HG03108 (cell line): ENCODE measurements at regions not wholly inside any gene's neighbourhood (a gene's known extent, or its start where the extent isn't known, plus 50 kb on each side); places are given as distances from the start of the nearest gene placed in this dataset.

ENCODE experiments used
- ATAC-seq: cut with Tn5 transposase; IDR thresholded peaks from one replicate; pipeline ENCODE4 v1.9.1; 2021; ENCODE audit warnings: moderate library complexity; ENCODE audit not compliant: unreplicated experiment

GRCh38 chr17:12521416-12521815 lies 144.3 kb upstream of the MYOCD start:
- ATAC-seq, result no peak

- ATAC-seq, result no peak
Observed at GRCh38 chr17:12522336-12522735, 143.4 kb upstream of the MYOCD start.

- no peak for ATAC-seq
Observed at GRCh38 chr17:12522743-12523183, 142.9 kb upstream of the MYOCD start.

GRCh38 chr17:12523244-12523643 lies 142.4 kb upstream of the MYOCD start:
- ATAC-seq, result no peak

- ATAC-seq, result no peak
Observed at GRCh38 chr17:12528036-12528435, 137.7 kb upstream of the MYOCD start.

GRCh38 chr17:12530161-12530560 lies 135.5 kb upstream of the MYOCD start:
- ATAC-seq, result no peak

GRCh38 chr17:12536021-12536420 lies 129.7 kb upstream of the MYOCD start:
- ATAC-seq, result no peak

GRCh38 chr17:12536472-12536871 lies 129.2 kb upstream of the MYOCD start:
- ATAC-seq, result no peak

GRCh38 chr17:12537436-12537835 lies 128.3 kb upstream of the MYOCD start:
- no peak for ATAC-seq

GRCh38 chr17:12538003-12538402 lies 127.7 kb upstream of the MYOCD start:
- ATAC-seq, result no peak

- ATAC-seq, result no peak
Observed at GRCh38 chr17:12545877-12546513, 119.7 kb upstream of the MYOCD start.

GRCh38 chr17:12546983-12547382 lies 118.7 kb upstream of the MYOCD start:
- no peak for ATAC-seq

GRCh38 chr17:12547831-12548230 lies 117.9 kb upstream of the MYOCD start:
- ATAC-seq, result no peak

GRCh38 chr17:12548558-12548957 lies 117.1 kb upstream of the MYOCD start:
- no peak for ATAC-seq

GRCh38 chr17:12549499-12550041 lies 116.1 kb upstream of the MYOCD start:
- no peak for ATAC-seq

- no peak for ATAC-seq
Observed at GRCh38 chr17:12553625-12554024, 112.1 kb upstream of the MYOCD start.

- ATAC-seq, result no peak
Observed at GRCh38 chr17:12554251-12554650, 111.4 kb upstream of the MYOCD start.

- no peak for ATAC-seq
Observed at GRCh38 chr17:12566291-12566690, 99.4 kb upstream of the MYOCD start.

- no peak for ATAC-seq
Observed at GRCh38 chr17:12567077-12568053, 98.3 kb upstream of the MYOCD start.

- no peak for ATAC-seq
Observed at GRCh38 chr17:12568358-12569251, 97.1 kb upstream of the MYOCD start.

- ATAC-seq, result no peak
Observed at GRCh38 chr17:12571606-12572005, 94.1 kb upstream of the MYOCD start.
